ENCODE measurements at regions not wholly inside any gene's neighbourhood (a gene's known extent, or its start where the extent isn't known, plus 50 kb on each side); places are given as distances from the start of the nearest gene placed in this dataset.
A peak's percentile ranks its signal among the peaks of the same experiment; 100 is the strongest.

GRCh38 chr14:89027097-89027740, 202.8 kb downstream of the TTC8 start:
- Histone ChIP-seq H3K9me2 (ENCODE audit: insufficient read depth) (no peaks in the 10 kb centered on the region), H3K79me2 (replicated peaks; ENCODE audit: insufficient read depth) (no peaks in the 10 kb centered on the region), H3K36me3 (ENCODE audit: insufficient read depth) (no peaks in the 10 kb centered on the region), H4K20me1 (replicated peaks; ENCODE audit: insufficient read depth) (no peaks in the 10 kb centered on the region; the same call in 1 of the 2 replicates), H3F3A (replicated peaks; ENCODE audit: low read depth) (no peaks in the 10 kb centered on the region), H3K27ac (ENCODE audit: low read depth) (no peak overlapping the region), H3K4me2 (peak overlapping the region; percentile 96), H3K4me3 (peak overlapping the region; percentile 91), H3K27me3 (ENCODE audit: insufficient read depth) (peaks cover 54% of the 10 kb centered on the region), H3K4me1 (ENCODE audit: insufficient read depth) (peaks cover 9% of the 10 kb centered on the region), H2AFZ (peak overlapping the region; percentile 100)
- no peaks in the 10 kb centered on the region for H3K36me3 Mint-ChIP-seq (ENCODE audit: low read depth)
- H3K4me3 Mint-ChIP-seq, result peak overlapping the region; percentile 79
- no peak overlapping the region for H3K27ac Mint-ChIP-seq
- H3K4me1 Mint-ChIP-seq, result no peaks in the 10 kb centered on the region
- peaks cover 27% of the 10 kb centered on the region for H3K27me3 Mint-ChIP-seq (ENCODE audit: insufficient read depth, low read depth, poor library complexity)
- TF ChIP-seq POLR2AphosphoS5 (IDR thresholded peaks at IDR 0.05; ENCODE audit: low read depth), result no peak
- no peak for TF ChIP-seq JUNB (IDR thresholded peaks at IDR 0.05; ENCODE audit: unreplicated experiment)
- TF ChIP-seq CTCF (conservative IDR thresholded peaks at IDR 0.05; ENCODE audit: low read depth in 2 of 2), result peak; percentile 61 to 84
- TF ChIP-seq ZNF331 (CRISPR knock-in tag; IDR thresholded peaks at IDR 0.05; ENCODE audit: low read depth), result no peak
- TF ChIP-seq CREB1 (CRISPR knock-in tag; IDR thresholded peaks at IDR 0.05; ENCODE audit: low read depth), result 0 out of 2 replicates have a peak, but pooled peaks have one; percentile 43
- TF ChIP-seq EZH2phosphoT487 (IDR thresholded peaks at IDR 0.05; ENCODE audit: unreplicated experiment), result no peak
- peak; percentile 11 for TF ChIP-seq EZH2 (IDR thresholded peaks at IDR 0.05; ENCODE audit: low read depth, unreplicated experiment)
- no peak for TF ChIP-seq STAT1 (IDR thresholded peaks at IDR 0.05; ENCODE audit: unreplicated experiment)
- no peak for TF ChIP-seq REST (IDR thresholded peaks at IDR 0.05; ENCODE audit: unreplicated experiment)
- peak; percentile 80 for DNase-seq (ENCODE audit: low spot score)
- H3K9me3 Mint-ChIP-seq, result no peaks in the 10 kb centered on the region
- peak; percentile 89 for ATAC-seq

All from GM23338 (cell line).